ENCODE measurements at regions not wholly inside any gene's neighbourhood (a gene's known extent, or its start where the extent isn't known, plus 50 kb on each side); places are given as distances from the start of the nearest gene placed in this dataset.

DNA sequence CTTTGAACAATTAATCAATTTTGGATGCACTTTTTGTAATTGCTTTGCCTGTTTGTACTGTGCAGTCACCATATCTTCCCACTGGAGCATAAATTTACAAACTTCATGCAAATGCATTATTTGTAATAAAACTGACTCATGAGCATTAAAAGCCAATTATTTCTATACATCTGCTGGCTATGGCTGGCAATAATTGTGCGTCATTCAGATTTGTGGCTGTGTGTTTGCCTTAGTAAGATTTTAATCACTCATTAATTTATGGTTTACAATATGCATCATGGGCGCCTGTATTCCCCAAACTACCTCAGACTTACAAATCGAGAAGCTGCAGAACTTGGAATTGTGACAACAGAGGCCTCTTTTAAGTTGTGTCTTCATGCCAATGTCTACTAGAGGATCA lies 132.4 kb upstream of the TRIB2 start:
- H3K27me3 ChIP-seq (ENCODE audit: insufficient read depth, low read length), result no peaks in the 10 kb centered on the region
- POLR2A ChIA-PET, result no interaction called here
- H2AFZ ChIP-seq (ENCODE audit: low read depth, low read length, poor library complexity, severe bottlenecking), result no peak overlapping the region
- TF ChIP-seq, protein P1, sequence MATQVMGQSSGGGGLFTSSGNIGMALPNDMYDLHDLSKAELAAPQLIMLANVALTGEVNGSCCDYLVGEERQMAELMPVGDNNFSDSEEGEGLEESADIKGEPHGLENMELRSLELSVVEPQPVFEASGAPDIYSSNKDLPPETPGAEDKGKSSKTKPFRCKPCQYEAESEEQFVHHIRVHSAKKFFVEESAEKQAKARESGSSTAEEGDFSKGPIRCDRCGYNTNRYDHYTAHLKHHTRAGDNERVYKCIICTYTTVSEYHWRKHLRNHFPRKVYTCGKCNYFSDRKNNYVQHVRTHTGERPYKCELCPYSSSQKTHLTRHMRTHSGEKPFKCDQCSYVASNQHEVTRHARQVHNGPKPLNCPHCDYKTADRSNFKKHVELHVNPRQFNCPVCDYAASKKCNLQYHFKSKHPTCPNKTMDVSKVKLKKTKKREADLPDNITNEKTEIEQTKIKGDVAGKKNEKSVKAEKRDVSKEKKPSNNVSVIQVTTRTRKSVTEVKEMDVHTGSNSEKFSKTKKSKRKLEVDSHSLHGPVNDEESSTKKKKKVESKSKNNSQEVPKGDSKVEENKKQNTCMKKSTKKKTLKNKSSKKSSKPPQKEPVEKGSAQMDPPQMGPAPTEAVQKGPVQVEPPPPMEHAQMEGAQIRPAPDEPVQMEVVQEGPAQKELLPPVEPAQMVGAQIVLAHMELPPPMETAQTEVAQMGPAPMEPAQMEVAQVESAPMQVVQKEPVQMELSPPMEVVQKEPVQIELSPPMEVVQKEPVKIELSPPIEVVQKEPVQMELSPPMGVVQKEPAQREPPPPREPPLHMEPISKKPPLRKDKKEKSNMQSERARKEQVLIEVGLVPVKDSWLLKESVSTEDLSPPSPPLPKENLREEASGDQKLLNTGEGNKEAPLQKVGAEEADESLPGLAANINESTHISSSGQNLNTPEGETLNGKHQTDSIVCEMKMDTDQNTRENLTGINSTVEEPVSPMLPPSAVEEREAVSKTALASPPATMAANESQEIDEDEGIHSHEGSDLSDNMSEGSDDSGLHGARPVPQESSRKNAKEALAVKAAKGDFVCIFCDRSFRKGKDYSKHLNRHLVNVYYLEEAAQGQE (IDR thresholded peaks at IDR 0.05; ENCODE audit: low read depth), result no peak
- TF ChIP-seq SRF (IDR thresholded peaks at IDR 0.05; ENCODE audit: low read depth) (no peak), CBX3 (IDR thresholded peaks at IDR 0.05; ENCODE audit: low read depth) (no peak), SP1 (IDR thresholded peaks at IDR 0.05; ENCODE audit: low read depth) (no peak), RAD21 (IDR thresholded peaks at IDR 0.05; ENCODE audit: low read depth) (no peak), ZFX (IDR thresholded peaks at IDR 0.05) (no peak), EZH2 (IDR thresholded peaks at IDR 0.05) (no peak), SIN3A (IDR thresholded peaks at IDR 0.05; ENCODE audit: low read depth) (no peak), POLR2AphosphoS5 (IDR thresholded peaks at IDR 0.05; ENCODE audit: low read depth, low read length) (no peak), CEBPB (IDR thresholded peaks at IDR 0.05; ENCODE audit: low read depth) (no peak), YY1 (IDR thresholded peaks at IDR 0.05; ENCODE audit: extremely low read depth, insufficient replicate concordance, low read depth, low read length) (no peak)
- TF ChIP-seq, protein P2, sequence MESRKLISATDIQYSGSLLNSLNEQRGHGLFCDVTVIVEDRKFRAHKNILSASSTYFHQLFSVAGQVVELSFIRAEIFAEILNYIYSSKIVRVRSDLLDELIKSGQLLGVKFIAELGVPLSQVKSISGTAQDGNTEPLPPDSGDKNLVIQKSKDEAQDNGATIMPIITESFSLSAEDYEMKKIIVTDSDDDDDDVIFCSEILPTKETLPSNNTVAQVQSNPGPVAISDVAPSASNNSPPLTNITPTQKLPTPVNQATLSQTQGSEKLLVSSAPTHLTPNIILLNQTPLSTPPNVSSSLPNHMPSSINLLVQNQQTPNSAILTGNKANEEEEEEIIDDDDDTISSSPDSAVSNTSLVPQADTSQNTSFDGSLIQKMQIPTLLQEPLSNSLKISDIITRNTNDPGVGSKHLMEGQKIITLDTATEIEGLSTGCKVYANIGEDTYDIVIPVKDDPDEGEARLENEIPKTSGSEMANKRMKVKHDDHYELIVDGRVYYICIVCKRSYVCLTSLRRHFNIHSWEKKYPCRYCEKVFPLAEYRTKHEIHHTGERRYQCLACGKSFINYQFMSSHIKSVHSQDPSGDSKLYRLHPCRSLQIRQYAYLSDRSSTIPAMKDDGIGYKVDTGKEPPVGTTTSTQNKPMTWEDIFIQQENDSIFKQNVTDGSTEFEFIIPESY (IDR thresholded peaks at IDR 0.05; ENCODE audit: extremely low read depth, insufficient replicate concordance, low read length), result no peak
- DNase-seq (ENCODE audit: low read depth, low spot score), result no peak
- no TSS peak for BruUV-seq (replicated peaks)
- no peaks in the 10 kb centered on the region for H3K79me2 ChIP-seq (ENCODE audit: insufficient read depth, low read length)
- H3K9me3 ChIP-seq (ENCODE audit: control insufficient read depth in 1 of 2, insufficient read depth in 1 of 2, low read depth in 1 of 2, low read length in 2 of 2), result no peaks in the 10 kb centered on the region
- H3K4me1 ChIP-seq (ENCODE audit: control insufficient read depth in 1 of 2, insufficient read depth in 2 of 2, low read length in 2 of 2), result peaks cover 0 to 9% of the 10 kb centered on the region in 2 experiments; a peak in 1 of 4 replicates
- ATAC-seq, result no peak
- H3K9ac ChIP-seq (ENCODE audit: low read length), result no peak overlapping the region
- H3K27ac ChIP-seq (ENCODE audit: low read depth, low read length), result no peak overlapping the region
- no peaks in the 10 kb centered on the region for H3K9me2 ChIP-seq (ENCODE audit: insufficient read depth)
- RAD21 ChIA-PET (ENCODE audit: low non-redundant PET in 1 of 2, low total read pairs in 2 of 2, uncharacterized antibody in 2 of 2, unreplicated experiment in 2 of 2), result no interaction called here
- H4K20me1 ChIP-seq (ENCODE audit: insufficient read depth), result no peaks in the 10 kb centered on the region
- intact Hi-C loops (cut with micrococcal nuclease), result no loop called here
- H3K36me3 ChIP-seq (ENCODE audit: control insufficient read depth in 1 of 2, insufficient read depth in 2 of 2, low read length in 2 of 2), result no peaks in the 10 kb centered on the region
- H3K4me3 ChIP-seq (replicated peaks in 1 of 2; ENCODE audit: low read depth in 1 of 2, low read length in 2 of 2), result no peak overlapping the region
- no peak overlapping the region for H3K4me2 ChIP-seq (ENCODE audit: low read length)
- CTCF ChIA-PET, result no interaction called here
